ENCODE measurements at regions not wholly inside any gene's neighbourhood (a gene's known extent, or its start where the extent isn't known, plus 50 kb on each side); places are given as distances from the start of the nearest gene placed in this dataset.

GRCh38 chr2:890791-891190 is 59.9 kb upstream of the SNTG2 start:
- DNase-seq (ENCODE audit: low spot score) (no peak), ATAC-seq (no peak)
- H3F3A ChIP-seq (replicated peaks; ENCODE audit: low read depth) = no peaks in the 10 kb centered on the region
- no peaks in the 10 kb centered on the region for H3K79me2 ChIP-seq (replicated peaks; ENCODE audit: insufficient read depth)
- H2AFZ ChIP-seq = no peak overlapping the region
- no peak overlapping the region for H3K27ac ChIP-seq (ENCODE audit: low read depth)
- H3K36me3 Mint-ChIP-seq (ENCODE audit: low read depth) = peaks cover 4% of the 10 kb centered on the region
- H3K9me3 Mint-ChIP-seq = peaks cover 11% of the 10 kb centered on the region
- no peak overlapping the region for H3K4me3 Mint-ChIP-seq
- peaks cover 57% of the 10 kb centered on the region for H3K4me1 Mint-ChIP-seq
- H3K27me3 ChIP-seq (ENCODE audit: insufficient read depth) = no peaks in the 10 kb centered on the region
- H4K20me1 ChIP-seq (replicated peaks; ENCODE audit: insufficient read depth) = no peaks in the 10 kb centered on the region
- no peak overlapping the region for H3K27ac Mint-ChIP-seq
- H3K4me2 ChIP-seq = no peak overlapping the region
- peaks cover 28% of the 10 kb centered on the region for H3K4me1 ChIP-seq (ENCODE audit: insufficient read depth)
- no peaks in the 10 kb centered on the region; the same call in 1 of the 2 replicates for H3K36me3 ChIP-seq (ENCODE audit: insufficient read depth)
- no peak overlapping the region for H3K4me3 ChIP-seq
- peaks cover 27% of the 10 kb centered on the region for H3K27me3 Mint-ChIP-seq (ENCODE audit: insufficient read depth, low read depth, poor library complexity)
- no peaks in the 10 kb centered on the region for H3K9me2 ChIP-seq (ENCODE audit: insufficient read depth)
- TF ChIP-seq EZH2phosphoT487 (IDR thresholded peaks at IDR 0.05; ENCODE audit: unreplicated experiment) = no peak
- no peak for TF ChIP-seq EZH2 (IDR thresholded peaks at IDR 0.05; ENCODE audit: low read depth, unreplicated experiment)
- TF ChIP-seq ZNF331 (CRISPR knock-in tag; IDR thresholded peaks at IDR 0.05; ENCODE audit: low read depth) = no peak
- no peak for TF ChIP-seq STAT1 (IDR thresholded peaks at IDR 0.05; ENCODE audit: unreplicated experiment)
- no peak for TF ChIP-seq REST (IDR thresholded peaks at IDR 0.05; ENCODE audit: unreplicated experiment)
- TF ChIP-seq CTCF (conservative IDR thresholded peaks at IDR 0.05; ENCODE audit: low read depth in 2 of 2) = no peak
- TF ChIP-seq POLR2AphosphoS5 (IDR thresholded peaks at IDR 0.05; ENCODE audit: low read depth) = no peak

GRCh38 chr2:890214-890613 is 60.4 kb upstream of the SNTG2 start:
- no peaks in the 10 kb centered on the region for H3F3A ChIP-seq (replicated peaks; ENCODE audit: low read depth)
- H3K27me3 ChIP-seq (ENCODE audit: insufficient read depth) = no peaks in the 10 kb centered on the region
- DNase-seq (ENCODE audit: low spot score) (no peak), ATAC-seq (no peak)
- H4K20me1 ChIP-seq (replicated peaks; ENCODE audit: insufficient read depth) = no peaks in the 10 kb centered on the region
- H3K4me2 ChIP-seq = no peak overlapping the region
- no peaks in the 10 kb centered on the region for H3K36me3 Mint-ChIP-seq (ENCODE audit: low read depth)
- H3K27ac Mint-ChIP-seq = no peak overlapping the region
- no peak overlapping the region for H2AFZ ChIP-seq
- no peaks in the 10 kb centered on the region for H3K36me3 ChIP-seq (ENCODE audit: insufficient read depth)
- H3K4me3 ChIP-seq = no peak overlapping the region
- peaks cover 28% of the 10 kb centered on the region for H3K4me1 ChIP-seq (ENCODE audit: insufficient read depth)
- peaks cover 57% of the 10 kb centered on the region for H3K4me1 Mint-ChIP-seq
- no peaks in the 10 kb centered on the region for H3K79me2 ChIP-seq (replicated peaks; ENCODE audit: insufficient read depth)
- no peak overlapping the region for H3K27ac ChIP-seq (ENCODE audit: low read depth)
- H3K4me3 Mint-ChIP-seq = no peak overlapping the region
- H3K9me2 ChIP-seq (ENCODE audit: insufficient read depth) = no peaks in the 10 kb centered on the region
- H3K9me3 Mint-ChIP-seq = peaks cover 7% of the 10 kb centered on the region; the same call in 2 of the 3 replicates
- peaks cover 27% of the 10 kb centered on the region for H3K27me3 Mint-ChIP-seq (ENCODE audit: insufficient read depth, low read depth, poor library complexity)
- TF ChIP-seq CREB1 (CRISPR knock-in tag; IDR thresholded peaks at IDR 0.05; ENCODE audit: low read depth) (no peak), EZH2phosphoT487 (IDR thresholded peaks at IDR 0.05; ENCODE audit: unreplicated experiment) (no peak), EZH2 (IDR thresholded peaks at IDR 0.05; ENCODE audit: low read depth, unreplicated experiment) (no peak), REST (IDR thresholded peaks at IDR 0.05; ENCODE audit: unreplicated experiment) (no peak), JUNB (IDR thresholded peaks at IDR 0.05; ENCODE audit: unreplicated experiment) (no peak), STAT1 (IDR thresholded peaks at IDR 0.05; ENCODE audit: unreplicated experiment) (no peak), POLR2AphosphoS5 (IDR thresholded peaks at IDR 0.05; ENCODE audit: low read depth) (no peak)

All from GM23338 (cell line).